ENCODE measurements at regions not wholly inside any gene's neighbourhood (a gene's known extent, or its start where the extent isn't known, plus 50 kb on each side); places are given as distances from the start of the nearest gene placed in this dataset.

GRCh38 chr15:77537006-77537405 is 95.7 kb downstream of the LINGO1 start:
- TF ChIP-seq ZSCAN20 (CRISPR knock-in tag; IDR thresholded peaks at IDR 0.05) = no peak
- TF ChIP-seq POLR2A (IDR thresholded peaks at IDR 0.05; ENCODE audit: low read length) = no peak
- no peak for TF ChIP-seq CEBPB (IDR thresholded peaks at IDR 0.05)
- TF ChIP-seq SMC3 (IDR thresholded peaks at IDR 0.05) = no peak
- TF ChIP-seq FOXS1 (CRISPR knock-in tag; IDR thresholded peaks at IDR 0.05) = no peak
- POLR2A ChIA-PET = no interaction called here
- Histone ChIP-seq H3K4me1 (no peaks in the 10 kb centered on the region), H3K9me3 (no peaks in the 10 kb centered on the region), H3K4me3 (no peak overlapping the region), H3K27ac (no peak overlapping the region), H3K4me2 (no peak overlapping the region)
- ATAC-seq = no peak
- FAIRE-seq = no peak
- CTCF ChIA-PET = interaction anchor here (0.6 to 1.3 kb wide), 5 partner anchors 8 to 746 kb away, joined by 3 to 7 read pairs (median 4); no protein-coding TSS in a partner anchor
- DNase-seq (ENCODE audit: low read depth in 1 of 2, low spot score in 1 of 2) = no peak
- 17% methylated on average over 1 of the region's 1 CpG for WGBS (ENCODE audit: missing lambda C conversion rate)

DNA sequence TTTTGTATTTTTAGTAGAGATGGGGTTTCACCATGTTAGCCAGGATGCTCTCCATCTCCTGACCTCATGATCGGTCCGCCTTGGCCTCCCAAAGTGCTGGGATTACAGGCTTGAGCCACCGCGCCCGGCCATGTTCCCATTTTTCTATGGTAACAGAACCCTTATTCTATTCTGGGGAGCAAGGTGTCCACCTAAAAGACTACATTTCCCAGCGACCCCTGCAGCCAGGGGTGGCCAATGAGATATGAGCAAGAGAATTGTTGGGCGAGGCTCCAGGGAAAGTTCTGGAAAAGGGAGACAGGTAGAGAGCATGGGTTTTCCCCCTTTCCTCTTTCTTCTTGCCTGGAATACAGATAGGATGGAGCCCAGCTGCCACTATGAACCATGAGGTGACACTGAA is 96.9 kb downstream of the LINGO1 start:
- Histone ChIP-seq H3K4me1 (no peaks in the 10 kb centered on the region), H3K27ac (no peak overlapping the region), H3K9me3 (no peaks in the 10 kb centered on the region), H3K4me2 (no peak overlapping the region), H3K4me3 (no peak overlapping the region)
- DNase-seq (ENCODE audit: low read depth in 1 of 2, low spot score in 1 of 2) = no peak
- 66% methylated on average over 7 of the region's 7 CpGs for WGBS (ENCODE audit: missing lambda C conversion rate)
- ChIA-PET POLR2A (no interaction called here), CTCF (interaction anchor here (0.6 to 9.7 kb wide), 4 partner anchors 6 to 541 kb away, joined by 3 to 97 read pairs (median 4); partner anchors contain the start of gene PSTPIP1)
- no peak for FAIRE-seq
- peak in 1 of 2 experiments; percentile 49; a peak in 3 of 6 replicates for ATAC-seq
- TF ChIP-seq HEYL (CRISPR knock-in tag; IDR thresholded peaks at IDR 0.05) (no peak), HDAC2 (IDR thresholded peaks at IDR 0.05) (no peak)
